Epithelial cell of proximal tubule (primary cell): ENCODE measurements at regions not wholly inside any gene's neighbourhood (a gene's known extent, or its start where the extent isn't known, plus 50 kb on each side); places are given as distances from the start of the nearest gene placed in this dataset.
"Not testable (repeated sequence)": the region's sequence is repeated elsewhere in the genome, so short reads cannot be mapped to it uniquely, and the experiment has no call there.

Experiments used
- DNase-seq: peaks from one replicate; pipeline ENCODE4 v3.0.0-alpha.2; 2011; ENCODE audit warnings: low read depth
- H3K4me3 ChIP-seq: 2 replicates; pipeline ENCODE4 v1.5.1; 2011; ENCODE audit warnings: low read depth, mild to moderate bottlenecking, low read length
- TF ChIP-seq, protein P1 (sequence below): conservative IDR thresholded peaks from 2 replicates; pipeline ENCODE4 v1.5.1; 2012; ENCODE audit warnings: low read depth, mild to moderate bottlenecking, low read length

DNA sequence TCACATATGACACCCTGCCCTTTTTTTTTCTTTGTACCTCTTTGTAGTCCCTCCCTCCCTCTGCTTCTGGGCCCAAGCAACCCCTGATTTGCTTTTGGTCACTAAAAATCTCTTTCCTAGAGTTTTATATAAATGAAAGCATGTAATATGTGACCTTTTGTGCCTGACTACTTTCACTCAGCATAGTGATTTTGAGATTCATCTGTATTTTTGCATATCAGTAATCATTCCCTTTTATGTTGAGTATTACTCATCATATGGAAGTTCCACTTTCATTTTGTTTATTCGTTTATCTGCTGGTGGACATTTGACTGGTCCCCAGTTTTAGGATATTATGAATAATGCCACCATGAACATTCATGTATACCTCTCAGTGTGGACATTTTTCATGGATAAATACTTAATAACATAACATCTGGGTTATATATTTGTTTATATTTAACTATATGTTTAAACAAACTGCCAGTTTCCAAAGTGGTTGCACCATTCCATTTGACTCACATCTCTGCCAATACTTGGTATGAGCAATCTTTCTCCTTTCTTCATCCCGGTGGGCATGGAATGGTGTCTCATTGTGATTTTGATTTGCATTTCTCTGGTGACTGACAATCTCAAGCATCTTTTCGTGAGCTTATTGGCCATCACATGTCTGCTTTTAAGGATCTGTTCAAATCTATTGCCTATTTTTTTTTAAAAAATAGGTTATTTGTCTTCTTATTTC is 115.7 kb upstream of the S1PR3 start:
- H3K4me3 ChIP-seq, result no peak overlapping the region
- no peak for DNase-seq
- TF ChIP-seq, protein P1, sequence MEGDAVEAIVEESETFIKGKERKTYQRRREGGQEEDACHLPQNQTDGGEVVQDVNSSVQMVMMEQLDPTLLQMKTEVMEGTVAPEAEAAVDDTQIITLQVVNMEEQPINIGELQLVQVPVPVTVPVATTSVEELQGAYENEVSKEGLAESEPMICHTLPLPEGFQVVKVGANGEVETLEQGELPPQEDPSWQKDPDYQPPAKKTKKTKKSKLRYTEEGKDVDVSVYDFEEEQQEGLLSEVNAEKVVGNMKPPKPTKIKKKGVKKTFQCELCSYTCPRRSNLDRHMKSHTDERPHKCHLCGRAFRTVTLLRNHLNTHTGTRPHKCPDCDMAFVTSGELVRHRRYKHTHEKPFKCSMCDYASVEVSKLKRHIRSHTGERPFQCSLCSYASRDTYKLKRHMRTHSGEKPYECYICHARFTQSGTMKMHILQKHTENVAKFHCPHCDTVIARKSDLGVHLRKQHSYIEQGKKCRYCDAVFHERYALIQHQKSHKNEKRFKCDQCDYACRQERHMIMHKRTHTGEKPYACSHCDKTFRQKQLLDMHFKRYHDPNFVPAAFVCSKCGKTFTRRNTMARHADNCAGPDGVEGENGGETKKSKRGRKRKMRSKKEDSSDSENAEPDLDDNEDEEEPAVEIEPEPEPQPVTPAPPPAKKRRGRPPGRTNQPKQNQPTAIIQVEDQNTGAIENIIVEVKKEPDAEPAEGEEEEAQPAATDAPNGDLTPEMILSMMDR, result no peak

DNA sequence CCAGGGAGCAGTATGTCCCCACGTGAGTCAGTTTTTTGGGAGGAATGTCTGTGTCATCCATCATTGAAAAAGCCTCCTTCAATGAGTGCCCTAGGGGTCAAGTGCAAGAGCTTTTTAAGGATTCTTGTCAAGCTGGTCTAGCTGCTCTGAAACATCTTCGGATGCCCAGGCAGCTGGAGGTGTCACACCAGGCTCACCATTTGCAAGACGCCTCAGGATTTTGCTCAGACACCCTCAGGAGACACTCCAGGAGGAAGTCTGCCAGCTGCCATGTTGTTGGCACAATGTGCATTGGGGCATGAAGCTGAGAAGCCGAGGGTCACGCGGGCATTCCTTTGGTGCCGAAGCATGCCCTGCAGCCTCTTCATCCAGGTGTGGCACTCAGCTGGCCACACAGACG is 111.1 kb upstream of the S1PR3 start:
- no peak for DNase-seq
- TF ChIP-seq, protein P1, result no peak
- no peak overlapping the region for H3K4me3 ChIP-seq

DNA sequence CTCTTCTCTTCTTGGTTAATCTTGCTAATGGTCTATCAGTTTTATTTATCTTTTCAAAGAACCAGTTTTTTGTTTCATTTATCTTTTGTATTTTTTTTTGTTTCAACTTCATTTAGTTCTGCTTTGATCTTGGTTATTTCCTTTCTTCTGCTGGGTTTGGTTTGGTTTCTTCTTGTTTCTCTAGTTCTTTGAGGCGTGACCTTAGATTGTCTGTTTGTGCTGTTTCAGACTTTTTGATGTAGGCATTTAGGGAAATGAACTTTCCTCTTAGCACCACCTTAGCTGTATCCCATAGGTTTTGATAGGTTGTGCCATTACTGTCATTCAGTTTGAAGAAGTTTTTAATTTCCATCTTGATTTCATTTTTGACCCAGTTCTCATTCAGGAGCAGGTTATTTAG is 107.0 kb upstream of the S1PR3 start:
- not testable (repeated sequence) for DNase-seq, H3K4me3 ChIP-seq

DNA sequence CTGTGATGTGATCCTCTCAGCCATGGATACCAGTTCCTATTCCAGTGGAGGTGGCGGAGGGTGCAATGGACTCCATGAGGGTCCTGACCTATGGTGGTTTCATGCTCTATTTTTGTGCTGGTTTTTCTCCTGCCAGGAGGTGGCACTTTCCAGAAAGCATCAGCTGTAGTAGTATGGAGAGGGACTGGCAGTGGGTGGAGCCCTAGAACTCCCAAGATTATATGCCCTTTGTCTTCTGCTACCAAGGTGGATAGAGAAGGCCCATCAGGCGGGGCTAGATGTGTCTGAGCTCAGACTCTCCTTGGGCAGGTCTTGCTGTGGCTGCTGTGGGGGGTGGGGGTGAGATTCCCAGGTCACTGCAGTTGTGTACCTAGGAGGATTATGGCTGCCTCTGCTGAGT is 104.5 kb upstream of the S1PR3 start:
- DNase-seq, result not testable (repeated sequence)

DNA sequence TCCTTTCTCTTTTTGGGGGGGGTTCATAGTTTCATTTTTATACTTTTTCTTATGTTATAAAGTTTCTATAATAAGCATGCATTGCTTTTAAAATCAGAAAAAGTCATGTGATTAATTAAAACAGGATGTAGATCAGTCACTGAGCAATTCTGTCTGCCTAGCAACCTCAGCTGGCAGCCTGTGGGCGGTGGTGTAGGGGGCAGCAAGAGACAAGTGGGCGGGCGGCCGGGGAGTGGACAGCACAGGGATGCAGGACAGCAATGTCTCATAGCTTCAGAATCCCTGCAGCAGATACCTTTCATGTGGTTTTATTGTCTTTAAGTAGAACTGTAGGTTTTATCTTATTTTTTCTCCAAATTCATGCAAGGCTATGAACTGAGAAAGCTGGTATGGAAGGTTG is 101.9 kb upstream of the S1PR3 start:
- no peak overlapping the region for H3K4me3 ChIP-seq
- TF ChIP-seq, protein P1, result no peak
- DNase-seq, result no peak

More for the DNA sequence above, 104.5 kb upstream of the S1PR3 start:
- H3K4me3 ChIP-seq, result not testable (repeated sequence)

DNA sequence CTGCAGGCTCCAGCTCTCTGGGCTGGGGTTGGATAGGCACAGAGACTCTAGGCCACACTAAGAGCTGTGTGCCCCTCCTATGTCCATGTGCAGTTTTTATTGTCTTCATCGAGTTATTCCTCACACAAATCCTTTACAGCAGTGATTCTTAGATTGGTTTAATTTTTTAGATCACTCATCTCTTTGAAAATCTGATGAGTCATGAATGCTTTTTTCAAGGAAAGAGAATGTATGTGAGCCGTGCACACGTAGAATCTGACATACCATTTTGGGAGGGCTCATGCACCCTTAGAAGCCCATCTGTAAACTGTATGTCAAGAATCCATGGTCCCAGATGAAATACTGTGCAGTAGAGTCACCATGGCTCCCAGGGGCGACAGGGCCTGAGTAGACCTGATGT is 100.7 kb upstream of the S1PR3 start:
- TF ChIP-seq, protein P1, result no peak
- no peak for DNase-seq
- H3K4me3 ChIP-seq, result no peak overlapping the region

DNA sequence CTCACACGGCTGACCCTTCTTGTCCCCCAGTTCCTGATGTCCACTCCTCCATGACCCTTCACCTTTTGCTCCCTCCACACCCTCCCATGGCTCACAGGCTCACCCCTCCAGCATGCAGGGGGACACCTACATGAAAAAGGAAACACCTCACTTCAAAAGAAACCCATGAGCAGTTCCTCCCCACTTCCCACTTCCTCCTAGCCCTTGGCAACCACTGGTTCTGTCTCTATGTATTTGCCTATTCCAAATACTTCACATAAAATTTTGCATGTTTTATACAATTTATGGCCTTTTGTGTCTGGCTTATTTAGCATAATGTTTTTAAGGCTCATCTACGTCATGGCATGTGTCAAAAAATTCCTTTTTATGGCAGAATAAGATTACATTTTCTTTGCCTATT is 100.2 kb upstream of the S1PR3 start:
- TF ChIP-seq, protein P1, result no peak
- H3K4me3 ChIP-seq, result no peak overlapping the region
- DNase-seq, result no peak

DNA sequence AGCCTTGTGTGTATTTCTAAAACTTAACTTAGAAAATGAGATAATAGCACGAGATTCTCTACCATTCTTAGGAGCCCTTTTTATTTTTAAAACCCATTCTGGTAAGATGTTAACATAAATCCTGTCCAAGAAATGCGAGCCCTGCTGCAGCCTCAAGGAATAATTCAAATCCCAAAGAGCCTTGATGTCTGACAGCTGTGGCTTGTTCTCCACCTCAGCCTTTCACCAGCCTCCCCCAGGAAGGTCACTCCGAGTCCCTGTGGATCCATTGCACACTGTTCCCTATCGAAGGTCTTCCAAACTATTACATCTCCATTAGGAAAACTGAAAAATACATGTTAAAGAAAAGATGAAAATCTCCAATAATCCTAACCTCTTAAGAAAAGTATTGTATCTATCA is 98.5 kb upstream of the S1PR3 start:
- DNase-seq, result no peak
- H3K4me3 ChIP-seq, result no peak overlapping the region
- TF ChIP-seq, protein P1, result no peak
